ENCODE measurements at regions not wholly inside any gene's neighbourhood (a gene's known extent, or its start where the extent isn't known, plus 50 kb on each side); places are given as distances from the start of the nearest gene placed in this dataset.
"Not testable (repeated sequence)": the region's sequence is repeated elsewhere in the genome, so short reads cannot be mapped to it uniquely, and the experiment has no call there.

DNA sequence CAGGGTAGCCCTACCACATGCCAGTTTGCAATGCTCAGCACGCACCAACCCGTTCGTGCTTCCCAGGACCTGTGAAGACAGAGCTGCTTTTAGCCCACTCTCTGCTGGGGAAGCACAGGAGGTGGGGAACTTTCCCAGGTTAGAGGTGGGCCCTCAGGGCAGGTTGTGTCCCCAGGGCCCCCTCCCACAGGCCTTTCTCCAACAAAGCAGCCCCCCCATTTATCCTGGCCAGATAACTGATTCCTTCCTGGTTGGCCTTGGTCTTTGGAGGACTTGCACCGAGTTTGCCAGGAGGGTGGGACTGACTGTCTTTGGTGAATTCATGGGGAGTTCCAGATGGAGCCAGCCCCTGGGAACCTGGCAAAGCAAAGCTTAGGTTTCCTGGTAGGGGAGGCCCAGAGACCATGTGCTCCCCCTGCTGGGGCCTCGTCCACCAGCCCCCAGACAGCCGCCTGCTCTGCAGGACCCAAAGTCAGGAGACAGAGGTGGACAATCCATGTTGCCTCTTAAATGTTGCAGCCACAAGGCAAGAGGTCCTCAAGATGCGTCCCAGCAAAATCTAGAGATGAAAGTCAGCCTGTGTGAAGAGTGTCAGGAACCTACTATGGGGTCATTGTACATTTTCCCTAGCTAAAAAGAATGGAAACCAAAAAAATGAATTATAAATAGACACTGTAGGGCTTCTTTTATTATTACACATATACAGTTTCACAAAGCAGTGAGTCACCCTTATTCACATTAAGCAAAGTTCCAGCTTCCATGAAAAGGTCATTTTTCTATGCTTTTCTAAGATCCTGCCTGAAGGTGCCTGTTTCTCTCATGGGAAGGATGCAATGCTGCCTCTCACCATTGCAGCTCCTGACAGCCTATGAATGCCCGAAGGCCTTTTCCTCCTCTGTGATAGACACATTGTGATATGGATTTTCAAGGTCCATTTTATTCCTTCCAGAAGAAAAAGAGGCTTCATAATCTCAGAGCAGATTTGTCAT lies 497.8 kb downstream of the PREX1 start:
- no peak for DNase-seq (ENCODE audit: low read depth in 2 of 2)

DNA sequence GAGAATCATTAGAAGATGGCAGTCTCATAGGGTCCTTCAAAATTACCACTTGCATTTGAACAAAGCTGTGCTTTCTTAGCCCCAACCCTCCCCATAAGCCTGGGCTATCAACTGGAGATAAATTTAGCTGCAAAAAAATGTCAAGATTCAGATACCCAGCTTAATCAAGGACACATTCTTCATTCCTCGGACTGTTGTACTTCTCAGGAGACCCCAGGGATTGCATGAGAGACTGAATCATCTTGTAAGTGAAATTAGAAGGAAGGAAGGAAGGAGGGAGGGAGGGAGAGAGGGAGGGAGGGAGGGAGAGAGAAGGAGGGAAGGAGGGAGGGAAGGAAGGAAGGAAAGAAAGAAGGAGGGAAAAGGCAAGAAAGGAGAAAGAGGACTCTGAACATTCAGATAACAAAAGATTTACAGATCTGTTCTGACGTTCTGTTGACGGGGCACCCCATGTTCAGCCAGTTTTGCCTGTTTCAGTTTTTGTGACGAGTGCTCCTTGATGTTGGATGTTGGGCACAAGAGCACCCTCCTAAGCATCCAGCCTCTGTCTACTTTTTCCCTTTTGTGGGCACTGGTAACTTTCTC lies 498.7 kb downstream of the PREX1 start:
- no peak for DNase-seq (ENCODE audit: low read depth in 2 of 2)

DNA sequence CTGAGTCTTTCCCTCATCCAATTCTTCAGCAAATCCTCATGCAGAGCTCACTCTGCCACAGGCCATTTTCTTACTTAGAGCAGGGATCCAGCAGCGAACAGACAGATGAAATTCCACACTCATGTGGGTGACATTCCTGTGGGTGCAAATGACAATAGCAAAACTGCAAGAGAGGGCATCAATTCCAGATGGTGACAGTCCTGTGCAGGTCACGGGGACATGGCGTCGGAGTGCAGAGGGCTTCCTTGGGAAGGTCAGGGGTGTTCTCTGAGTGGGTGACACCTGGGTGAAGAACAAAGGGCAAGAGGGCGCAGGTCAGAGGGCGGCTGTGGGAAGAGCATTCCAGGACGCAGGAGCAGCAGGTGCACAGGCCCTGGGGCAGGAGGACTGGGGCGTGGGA lies 500.0 kb downstream of the PREX1 start:
- not testable (repeated sequence) for DNase-seq (ENCODE audit: low read depth in 2 of 2)

- DNase-seq (ENCODE audit: low read depth in 2 of 2), result no peak
Measured at GRCh38 chr20:48326868-48327267, 500.9 kb downstream of the PREX1 start.

DNA sequence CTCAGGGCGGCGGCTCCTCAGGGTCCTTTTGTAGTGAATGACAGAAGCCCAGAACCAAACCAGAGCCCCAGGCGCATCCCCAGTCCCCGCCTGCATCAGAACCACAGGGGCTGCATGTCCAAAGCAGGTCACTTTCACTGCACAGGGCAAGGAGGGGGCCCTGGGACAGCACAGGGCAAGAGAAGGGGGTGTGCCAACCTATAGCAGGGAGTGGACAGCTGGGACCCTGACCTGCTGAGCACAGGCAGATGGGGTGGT lies 501.4 kb downstream of the PREX1 start:
- no peak for DNase-seq (ENCODE audit: low read depth in 2 of 2)

DNA sequence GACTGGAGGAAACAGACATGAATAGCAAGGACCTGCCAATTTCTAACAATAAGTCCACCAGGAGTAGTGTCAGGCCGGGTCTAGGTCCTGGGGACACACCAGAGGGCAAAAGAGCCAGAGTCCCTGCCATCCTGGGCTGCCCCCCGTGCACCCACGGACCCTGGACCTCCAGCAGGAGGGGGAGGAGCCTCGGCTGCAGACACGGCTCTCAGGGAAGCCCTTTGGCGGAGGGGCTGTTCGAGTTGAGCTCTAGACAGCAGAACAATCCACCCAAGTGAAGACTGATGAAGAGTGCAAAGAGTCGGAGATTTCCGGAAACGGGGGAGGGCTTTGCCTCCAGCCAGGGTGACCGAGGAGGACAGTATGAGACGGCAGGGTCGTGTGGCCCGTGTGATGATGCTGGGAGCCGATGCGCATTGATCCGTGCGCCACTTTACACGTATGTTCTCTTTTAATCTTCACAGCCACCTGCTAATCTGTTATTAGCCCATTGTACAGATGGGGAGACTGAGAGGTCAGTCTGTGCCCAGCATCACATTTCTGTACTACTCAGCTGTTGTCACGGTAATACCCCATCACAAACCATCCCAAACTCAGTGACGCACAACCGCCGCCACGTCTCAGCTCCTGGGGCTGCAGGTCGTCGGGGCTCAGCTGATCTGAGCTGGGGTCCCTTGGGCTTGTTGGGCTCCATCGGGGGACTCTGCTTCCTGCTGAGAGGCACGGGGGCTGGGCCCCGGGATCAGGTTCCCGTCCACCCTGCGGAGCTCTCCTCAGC lies 502.0 kb downstream of the PREX1 start:
- no peak for DNase-seq (ENCODE audit: low read depth in 2 of 2)

GRCh38 chr20:48324744-48325143 lies 503.1 kb downstream of the PREX1 start:
- DNase-seq (ENCODE audit: low read depth in 2 of 2), result no peak

- DNase-seq (ENCODE audit: low read depth in 2 of 2), result no peak
Measured at GRCh38 chr20:48321271-48321670, 506.5 kb downstream of the PREX1 start.

- no peak for DNase-seq (ENCODE audit: low read depth in 2 of 2)
Measured at GRCh38 chr20:48319943-48320584, 507.7 kb downstream of the PREX1 start.

DNA sequence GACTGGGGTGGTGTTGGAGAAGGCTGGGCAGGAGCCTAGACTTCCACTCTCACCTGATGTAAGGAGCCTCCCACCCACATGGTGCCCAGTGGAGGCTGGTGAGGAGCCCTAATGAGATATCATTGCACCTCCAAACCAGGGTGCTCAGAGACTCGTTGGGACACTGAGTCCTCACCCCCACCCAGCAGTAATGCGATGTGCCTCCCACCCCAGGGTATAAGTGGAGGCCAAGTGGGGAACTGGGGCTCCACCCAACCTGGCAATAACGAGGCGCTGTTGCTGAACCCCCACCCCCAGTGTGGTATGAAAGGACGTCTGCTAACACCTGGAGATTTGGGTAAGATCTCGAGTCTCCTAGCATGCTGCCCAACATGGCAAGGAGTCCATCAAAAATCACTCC lies 510.2 kb downstream of the PREX1 start:
- no peak for DNase-seq (ENCODE audit: low read depth in 2 of 2)

DNA sequence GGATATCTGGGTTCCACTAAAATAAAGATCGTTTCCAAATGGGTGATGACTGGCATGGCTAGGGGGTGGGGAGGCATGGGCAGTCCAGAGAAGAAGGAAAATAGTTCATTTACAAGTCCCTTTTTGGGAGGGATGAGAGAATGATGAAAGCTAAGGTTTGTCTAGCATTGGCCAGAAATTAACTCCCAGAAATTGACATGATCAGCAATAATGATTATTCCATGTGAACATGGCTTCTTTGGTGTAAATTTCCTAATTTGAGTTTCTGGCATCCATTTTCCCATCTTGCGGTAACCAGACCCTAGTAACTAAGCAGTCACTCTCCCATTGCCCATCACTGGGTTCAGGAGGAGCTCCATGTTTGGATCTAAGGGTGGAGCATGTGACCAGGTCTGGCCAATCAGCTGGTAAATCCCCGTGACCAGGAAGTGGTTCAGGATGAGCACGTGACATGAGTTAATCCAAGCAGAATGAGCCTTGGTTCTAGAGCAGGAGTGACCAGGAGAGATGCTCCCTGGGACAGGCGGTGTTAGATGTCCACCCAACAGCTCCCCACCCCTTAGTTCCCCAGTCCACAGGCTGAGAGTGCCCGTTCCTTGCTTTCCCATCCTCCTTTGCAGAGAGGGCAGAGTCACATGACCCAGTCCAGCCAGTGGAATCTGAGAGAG lies 512.7 kb downstream of the PREX1 start:
- DNase-seq (ENCODE audit: low read depth in 2 of 2), result no peak

DNA sequence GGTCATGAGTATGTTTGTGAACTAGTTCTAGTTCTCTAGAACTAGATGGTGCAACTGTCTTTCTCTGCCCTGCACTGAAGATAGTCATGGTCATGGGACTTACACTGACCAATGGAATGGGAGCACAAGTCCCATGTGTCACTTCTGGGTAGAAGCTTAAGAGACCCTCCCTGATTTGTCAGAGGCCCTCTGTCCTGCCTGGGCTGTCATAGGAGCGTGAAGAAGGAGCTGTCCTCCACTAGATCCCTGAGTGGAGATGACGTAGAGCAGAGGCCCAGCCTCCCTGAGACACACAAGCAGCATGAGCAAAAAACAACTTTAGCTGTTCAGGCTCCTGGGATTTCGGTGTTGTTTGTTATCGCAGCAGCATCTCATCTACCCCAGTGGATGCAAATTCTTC lies 514.5 kb downstream of the PREX1 start:
- no peak for DNase-seq (ENCODE audit: low read depth in 2 of 2)

- DNase-seq (ENCODE audit: low read depth in 2 of 2), result no peak
Measured at GRCh38 chr20:48311956-48312355, 515.8 kb downstream of the PREX1 start.

- DNase-seq (ENCODE audit: low read depth in 2 of 2), result no peak
Measured at GRCh38 chr20:48310305-48310704, 517.5 kb downstream of the PREX1 start.

- no peak for DNase-seq (ENCODE audit: low read depth in 2 of 2)
Measured at GRCh38 chr20:48309293-48309692, 518.5 kb downstream of the PREX1 start.

DNA sequence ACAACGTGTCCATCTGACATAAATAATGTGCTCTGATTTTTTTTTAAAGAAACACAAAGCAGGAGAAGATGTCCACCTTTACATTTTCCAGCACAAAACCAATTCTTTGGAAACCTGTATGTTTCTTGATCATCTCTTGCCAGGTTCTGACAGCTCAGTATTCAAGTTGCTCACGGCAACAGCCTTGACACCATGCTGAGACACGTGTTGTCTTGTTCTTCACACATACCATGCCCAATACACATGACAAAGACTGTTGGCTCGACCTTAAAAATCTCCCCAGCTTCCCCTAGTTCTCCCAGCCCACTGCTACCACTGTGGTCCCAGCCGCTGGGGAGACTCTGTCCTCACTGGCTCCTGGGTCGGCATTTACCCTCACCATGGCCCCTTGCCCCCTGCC lies 518.9 kb downstream of the PREX1 start:
- DNase-seq (ENCODE audit: low read depth in 2 of 2), result no peak

DNA sequence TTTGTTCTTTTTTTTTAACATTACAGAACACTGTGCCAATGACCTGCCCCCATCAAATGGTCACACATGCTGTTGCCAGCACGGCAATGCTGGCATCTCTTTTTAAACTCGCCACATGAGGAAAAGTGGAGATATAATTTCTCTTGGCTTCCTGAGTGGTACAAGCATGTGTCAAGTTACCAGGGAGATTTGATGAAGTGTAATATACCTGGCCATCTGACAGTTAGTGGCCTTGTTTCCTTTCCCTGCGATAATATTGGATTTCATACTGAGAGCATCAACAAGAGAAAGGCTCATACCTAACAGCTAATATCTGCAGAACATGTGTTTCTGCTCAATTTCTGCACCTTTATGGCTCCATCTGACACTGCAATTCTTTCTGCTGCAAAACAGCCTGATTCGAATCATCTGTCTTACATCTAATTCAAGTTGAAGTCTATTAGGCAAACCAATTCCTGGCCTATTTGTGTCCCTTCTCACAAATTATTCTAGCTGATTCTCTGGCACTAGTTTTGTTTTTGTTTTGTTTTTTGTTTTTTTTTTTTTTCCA lies 519.5 kb downstream of the PREX1 start:
- DNase-seq (ENCODE audit: low read depth in 2 of 2), result no peak

- no peak for DNase-seq (ENCODE audit: low read depth in 2 of 2)
Measured at GRCh38 chr20:48307277-48307676, 520.5 kb downstream of the PREX1 start.

GRCh38 chr20:48302844-48303542 lies 517.7 kb upstream of the SULF2 start:
- DNase-seq (ENCODE audit: low read depth in 2 of 2), result no peak

GRCh38 chr20:48302149-48302548 lies 516.9 kb upstream of the SULF2 start:
- DNase-seq (ENCODE audit: low read depth in 2 of 2), result no peak

GRCh38 chr20:48301189-48301588 lies 515.9 kb upstream of the SULF2 start:
- no peak for DNase-seq (ENCODE audit: low read depth in 2 of 2)

All from activated CD4-positive, alpha-beta T cell treated with anti-CD3 and anti-CD28 coated beads for 24 hours (primary cell).